ENCODE measurements at regions not wholly inside any gene's neighbourhood (a gene's known extent, or its start where the extent isn't known, plus 50 kb on each side); places are given as distances from the start of the nearest gene placed in this dataset.

DNA sequence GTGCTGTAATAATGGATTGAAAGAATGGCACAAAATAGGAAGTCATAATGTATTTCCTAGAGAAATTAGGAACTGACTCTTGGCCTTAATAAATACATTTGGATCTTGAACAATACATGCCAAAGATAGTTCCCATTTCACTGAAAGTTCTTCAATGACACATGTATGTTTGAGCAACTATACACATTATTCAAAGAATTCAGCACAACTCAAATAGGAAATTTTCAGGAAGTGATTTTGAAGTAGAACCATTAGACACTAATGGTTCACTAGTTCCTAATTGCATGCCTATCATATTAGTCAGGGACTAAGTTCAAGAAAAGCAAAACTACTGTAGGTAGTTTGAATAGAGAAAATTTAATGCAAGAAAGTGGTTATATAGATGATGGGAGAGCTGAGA, 404.7 kb downstream of the LMO4 start:
- no peak for DNase-seq

DNA sequence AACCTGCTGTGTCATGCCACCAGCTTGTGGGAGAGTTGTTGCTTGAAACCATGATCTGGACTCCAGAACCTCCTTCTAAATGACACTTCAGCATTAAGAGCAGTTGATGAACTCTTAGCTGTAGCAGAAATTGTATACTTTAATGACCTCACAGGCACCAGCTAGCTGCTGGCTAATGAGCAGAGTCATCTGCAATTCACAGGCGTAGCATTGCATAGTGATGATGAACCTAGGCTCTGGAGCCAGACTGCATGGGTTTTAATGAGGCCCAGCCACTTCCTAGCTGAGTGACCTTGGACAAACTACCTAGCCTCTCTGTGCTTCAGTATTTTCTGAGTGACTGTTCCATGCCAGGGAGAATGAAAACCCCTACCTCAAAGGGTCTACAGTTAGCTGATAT, 407.1 kb downstream of the LMO4 start:
- DNase-seq = no peak

DNA sequence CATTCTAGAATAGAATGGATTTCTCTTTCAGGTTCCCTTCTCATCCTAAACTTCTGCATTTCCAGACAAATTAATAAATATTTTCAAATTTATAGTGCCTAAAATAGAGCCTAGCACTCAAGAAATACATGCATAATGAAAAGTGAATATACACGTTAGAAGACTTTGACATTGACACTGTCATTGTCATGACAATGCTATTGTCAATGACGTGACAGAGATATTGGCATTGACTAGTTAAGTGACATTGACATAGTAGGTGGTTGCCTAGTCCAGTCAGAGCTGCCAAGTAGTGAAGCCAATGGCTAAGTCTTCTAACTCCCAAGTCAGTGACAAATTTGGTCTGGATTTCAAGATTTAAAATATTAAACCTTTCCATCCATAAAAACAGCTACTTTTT, 410.5 kb downstream of the LMO4 start:
- no peak for DNase-seq

DNA sequence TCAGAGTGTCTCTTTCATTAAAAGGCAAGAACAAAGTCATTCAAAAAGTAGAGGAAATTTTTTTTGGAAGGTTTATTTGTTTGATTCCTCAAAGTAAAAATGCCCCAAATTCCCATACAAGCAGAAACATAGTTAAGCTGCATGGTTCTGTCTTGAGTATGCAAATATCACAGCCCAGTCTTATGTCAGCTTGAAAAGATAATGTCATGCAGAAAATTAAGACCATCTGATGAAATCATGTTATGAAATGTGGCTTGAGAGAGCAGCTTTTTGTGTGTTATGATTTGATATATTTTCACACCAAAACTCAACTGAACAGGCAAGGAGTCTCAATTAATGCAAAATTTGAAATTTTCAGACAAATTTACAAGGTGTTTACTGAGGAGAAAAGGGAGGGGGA, 411.0 kb downstream of the LMO4 start:
- no peak for DNase-seq

DNA sequence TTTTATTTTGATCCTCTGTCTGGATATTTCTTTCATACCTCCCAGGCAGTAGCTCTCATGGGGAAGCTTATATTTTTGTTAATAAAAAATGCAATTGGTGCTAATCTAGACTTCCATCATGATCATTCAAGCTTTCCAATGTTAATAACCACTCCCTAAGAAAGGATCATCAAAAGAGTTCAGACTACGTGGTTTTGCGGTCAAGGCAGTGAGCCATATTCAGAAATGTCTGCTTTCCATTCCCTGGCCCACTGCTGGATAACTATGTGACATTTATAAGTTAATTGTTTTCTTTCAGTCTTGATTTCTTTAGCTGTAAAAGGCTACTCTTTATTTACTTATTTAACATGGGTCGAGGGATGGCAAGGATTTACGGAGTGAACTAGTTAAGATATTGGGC, 414.6 kb downstream of the LMO4 start:
- no peak for DNase-seq

DNA sequence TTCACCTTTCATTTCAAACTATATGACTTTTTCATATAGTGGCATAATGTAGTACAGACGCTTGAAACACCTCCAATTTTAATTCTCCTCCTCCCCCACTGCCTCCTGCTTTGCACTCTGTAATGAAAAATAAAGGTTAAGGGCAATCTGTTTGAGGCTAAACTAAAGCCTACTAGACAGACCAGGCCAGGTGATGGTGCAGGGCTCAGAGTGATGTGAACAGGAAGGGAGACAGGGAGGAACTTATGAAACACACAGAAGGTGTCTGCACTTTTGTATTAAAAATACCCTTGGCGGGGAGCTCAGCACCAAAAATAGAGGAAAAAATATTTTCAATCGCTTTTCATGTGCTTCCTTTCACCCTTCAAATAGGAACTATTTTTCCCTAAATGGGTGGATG, 415.4 kb downstream of the LMO4 start:
- DNase-seq = no peak

DNA sequence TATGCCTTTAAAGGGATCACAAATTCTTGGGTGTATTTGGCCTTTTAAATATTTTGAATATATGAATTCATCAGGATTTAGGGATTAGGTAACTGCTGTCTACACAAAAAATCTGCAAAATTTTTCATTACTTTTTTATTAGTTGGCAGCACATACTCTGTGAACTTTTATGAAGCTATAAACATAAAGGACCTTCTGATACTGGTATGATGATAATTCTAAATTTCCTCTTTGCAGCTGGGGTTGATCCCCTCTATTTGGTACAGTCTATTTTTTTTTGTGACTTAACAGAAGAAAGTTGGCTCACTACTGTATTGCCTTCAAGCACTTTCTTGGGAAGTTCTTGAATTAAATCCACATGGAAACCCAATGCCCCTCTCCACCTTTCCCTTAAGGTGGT, 416.1 kb downstream of the LMO4 start:
- DNase-seq = no peak

DNA sequence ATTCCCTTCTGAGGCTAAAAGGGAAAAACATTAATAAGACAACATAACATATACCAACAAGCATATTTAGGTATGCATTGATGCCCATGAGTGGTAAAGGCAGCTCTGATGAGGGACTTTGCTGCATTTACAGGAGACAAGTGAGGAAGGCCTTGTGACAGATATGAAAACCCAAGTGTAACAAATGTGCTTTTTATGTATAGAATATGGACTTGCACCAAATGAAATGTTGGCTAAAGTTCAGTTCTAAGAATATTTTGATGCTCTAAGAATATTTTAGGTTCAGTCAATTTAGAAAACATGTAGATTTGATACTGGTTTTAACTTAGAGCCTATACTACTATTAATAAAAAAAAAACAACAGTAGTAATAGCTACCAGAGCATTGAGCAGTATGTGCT, 424.7 kb downstream of the LMO4 start:
- DNase-seq = no peak

DNA sequence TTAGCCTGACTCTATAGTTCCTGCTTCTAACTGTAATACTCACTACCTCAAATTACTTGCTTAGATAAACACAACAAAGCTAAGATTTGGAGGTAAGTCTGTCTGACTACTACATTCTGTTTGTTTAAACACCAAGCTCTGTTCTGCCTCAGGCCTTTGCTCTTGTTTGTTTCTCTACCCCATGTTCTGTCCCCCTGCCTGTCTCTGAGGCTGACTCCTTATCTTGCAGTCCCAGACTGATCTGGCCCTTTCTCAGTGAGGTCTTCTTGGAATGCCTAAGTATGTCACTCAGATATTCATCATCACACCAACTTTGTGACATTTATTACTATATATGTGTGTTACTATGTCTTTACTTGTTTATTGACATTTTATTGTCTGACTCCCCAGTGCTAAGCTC, 425.5 kb downstream of the LMO4 start:
- DNase-seq = no peak

DNA sequence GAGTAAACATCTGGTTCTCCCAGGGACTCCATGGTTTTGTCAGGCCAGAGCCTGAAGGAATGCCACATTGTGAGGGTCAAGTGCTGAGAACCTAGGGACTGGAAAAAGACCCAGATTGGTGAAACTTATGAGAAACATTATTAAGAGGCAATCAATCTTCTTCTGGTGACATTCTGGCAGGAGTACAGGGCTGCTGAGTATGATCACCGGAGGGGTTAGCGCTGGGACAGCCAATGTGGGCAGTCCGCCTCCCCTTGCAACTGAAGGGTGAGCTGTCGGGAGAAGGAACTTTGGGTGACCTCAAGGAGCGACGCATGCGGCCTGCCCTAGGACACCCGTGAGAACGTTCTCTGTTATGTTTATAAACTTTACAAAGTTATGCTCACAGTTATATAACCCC, 429.0 kb downstream of the LMO4 start:
- no peak for DNase-seq

DNA sequence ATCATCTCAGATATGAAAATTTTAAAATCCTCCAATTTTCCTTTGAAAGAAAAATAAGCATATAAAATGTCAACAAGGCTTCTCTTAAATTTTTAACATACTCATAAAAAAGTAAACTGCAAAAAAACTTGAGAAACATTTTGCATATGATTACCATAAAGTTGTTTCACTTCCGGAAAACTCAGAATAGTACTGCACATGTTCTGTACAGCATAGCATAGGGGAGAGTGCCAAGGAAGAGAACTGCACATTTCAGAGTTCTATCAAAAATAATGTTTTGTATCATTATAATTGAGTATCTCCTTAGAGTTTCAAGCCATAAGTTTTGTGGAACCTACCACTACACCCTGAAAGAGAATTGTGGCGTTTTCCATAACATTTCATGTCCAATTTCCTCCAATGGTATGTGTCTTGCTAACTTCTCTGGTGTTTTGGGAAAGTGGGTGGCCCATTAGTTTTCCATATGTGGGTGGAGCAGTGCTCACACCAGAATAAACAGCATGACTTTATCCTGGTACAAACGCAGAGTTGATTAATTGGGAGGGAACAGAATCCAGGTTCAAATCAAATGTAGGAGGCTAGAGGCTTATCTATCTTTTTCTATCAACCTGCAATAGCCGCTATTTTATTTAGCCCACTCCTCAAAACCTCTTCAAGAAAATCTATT, 430.9 kb downstream of the LMO4 start:
- no peak for DNase-seq

DNA sequence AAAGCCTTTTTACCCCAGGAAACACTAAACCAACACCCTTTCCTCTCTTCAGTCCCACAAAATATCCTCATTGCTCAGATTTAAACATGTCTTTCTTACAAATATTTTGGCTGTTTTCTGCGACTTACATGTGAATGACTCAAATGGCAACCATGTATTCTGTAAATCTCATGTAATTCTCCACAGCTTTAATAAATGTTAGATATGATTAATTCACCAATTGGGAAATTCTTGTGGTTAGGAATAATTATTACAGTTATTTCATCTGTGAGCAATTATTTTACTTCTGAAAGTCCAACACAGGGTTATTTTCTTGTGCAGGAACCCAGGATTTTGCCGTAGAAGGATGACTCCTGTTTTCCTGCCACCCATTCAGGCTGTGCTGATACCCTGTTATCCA, 431.5 kb downstream of the LMO4 start:
- DNase-seq = no peak

DNA sequence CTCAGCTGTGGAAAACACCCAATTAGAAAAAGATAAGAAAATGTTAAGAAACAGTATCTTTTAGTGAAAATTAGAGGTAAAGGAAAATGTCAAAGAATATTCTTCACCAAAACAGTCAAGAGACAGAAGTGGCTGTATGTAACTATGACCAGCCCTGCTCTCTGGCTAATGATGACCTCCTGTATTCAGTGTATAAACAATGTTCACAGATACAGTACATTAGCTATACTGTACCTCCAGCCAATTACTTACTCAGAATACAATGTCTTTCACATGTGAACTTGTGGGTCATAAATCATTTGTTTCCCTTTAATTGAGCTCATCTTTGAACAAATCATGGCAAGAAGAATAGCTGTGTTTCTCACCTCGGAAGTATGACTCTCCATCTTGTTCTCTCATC, 432.0 kb downstream of the LMO4 start:
- DNase-seq = no peak

DNA sequence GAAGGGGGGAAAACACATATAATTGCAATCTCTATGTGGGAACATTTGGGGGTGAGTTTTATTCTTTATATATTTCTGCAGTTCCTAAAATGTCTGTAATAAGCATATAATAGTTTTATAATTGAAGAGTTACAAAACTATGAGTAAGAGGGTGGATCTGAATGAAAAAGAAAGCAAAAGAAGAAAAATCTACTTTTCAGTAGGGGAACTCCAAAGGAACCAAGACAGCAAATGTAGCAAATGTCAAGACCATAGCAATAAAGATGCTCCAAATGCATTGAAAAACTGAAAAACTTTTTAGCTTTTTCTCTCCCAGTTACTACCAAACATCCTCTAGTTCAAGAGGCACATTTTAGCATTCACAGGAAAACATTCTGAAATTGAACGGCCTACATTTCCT, 434.8 kb downstream of the LMO4 start:
- no peak for DNase-seq

DNA sequence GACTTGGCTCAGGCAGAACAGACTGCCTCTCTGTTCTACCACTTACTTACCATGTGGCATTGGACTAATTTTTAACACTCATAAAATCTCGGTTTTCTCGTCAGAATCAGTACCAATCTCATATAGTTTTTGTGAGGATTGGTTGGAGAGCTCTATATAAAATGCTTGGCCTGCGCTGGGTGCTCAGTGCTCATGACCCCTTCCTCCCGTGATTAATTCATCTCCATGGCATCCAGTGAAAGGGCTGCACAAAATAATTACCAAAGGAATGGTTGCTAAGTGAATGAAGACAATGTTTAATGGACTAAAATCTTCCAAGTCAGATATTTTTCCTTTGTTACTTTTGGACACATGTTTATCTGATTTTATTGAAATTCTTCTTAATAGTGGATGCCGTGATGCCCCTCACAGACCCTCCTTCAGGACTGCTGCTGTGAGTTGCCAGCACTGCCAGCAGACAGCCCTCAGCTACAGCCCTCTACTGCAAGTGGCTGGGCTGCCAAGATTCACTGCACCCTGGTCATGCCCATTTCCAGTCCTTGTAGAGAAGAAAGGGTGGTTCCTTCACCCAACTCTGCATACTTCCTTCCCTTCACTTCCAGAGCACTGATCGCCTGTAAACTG, 436.5 kb downstream of the LMO4 start:
- no peak for DNase-seq

DNA sequence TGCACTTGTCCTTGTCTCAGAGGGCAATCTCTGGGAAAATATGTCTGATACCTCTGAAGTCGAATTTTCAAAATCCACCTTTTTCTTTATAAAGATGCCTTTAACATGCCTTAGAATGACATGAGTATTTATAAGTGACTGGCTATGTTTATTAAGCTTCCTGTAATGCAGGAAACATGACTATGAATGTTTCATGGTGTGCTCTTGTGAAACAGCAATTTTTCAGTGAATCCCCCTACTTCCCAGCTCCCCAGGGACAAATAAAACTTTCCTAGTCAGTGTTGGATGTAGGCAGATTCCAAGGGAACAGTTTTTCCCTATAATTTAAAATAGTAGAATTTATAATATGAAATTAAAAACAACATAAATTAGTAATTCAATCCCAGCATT, 437.0 kb downstream of the LMO4 start:
- no peak for DNase-seq

DNA sequence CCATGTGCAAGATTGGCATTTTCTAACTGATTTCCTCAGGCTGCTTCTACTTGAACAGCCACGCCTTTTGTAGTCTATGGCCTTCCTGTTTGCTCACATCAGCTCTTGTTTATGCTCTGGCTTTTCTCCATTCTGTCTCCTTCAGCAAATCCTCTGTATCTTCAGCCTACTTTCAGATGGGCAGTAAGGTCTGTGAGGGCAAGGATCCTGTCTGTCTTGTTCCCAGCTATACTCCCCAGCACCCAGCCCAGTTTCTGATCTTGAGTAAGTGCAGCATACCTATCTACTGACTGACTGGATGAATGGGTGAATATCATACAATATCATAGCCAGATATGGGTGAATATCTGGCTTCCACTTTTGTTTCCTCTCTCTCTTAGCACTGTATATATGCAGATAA, 438.1 kb downstream of the LMO4 start:
- DNase-seq = no peak

DNA sequence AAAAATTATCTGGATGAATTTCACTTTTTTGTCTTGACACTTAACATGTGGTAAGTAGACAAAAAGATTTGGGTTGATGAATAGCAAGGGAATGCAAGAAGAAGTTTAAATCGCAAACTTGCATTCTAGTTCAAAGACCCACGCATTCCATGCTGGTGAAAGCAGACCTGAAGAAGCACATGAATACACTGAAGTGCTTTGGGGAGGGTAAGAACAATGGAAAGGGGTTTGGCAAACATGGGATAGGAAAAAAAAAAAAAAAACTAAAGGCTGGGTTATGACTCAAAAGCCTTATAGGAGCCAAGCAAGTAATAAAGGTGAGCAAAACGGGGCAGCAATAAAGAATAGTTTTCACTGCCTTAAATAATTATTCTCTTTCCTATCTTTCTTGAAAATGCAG, 450.2 kb downstream of the LMO4 start:
- no peak for DNase-seq

DNA sequence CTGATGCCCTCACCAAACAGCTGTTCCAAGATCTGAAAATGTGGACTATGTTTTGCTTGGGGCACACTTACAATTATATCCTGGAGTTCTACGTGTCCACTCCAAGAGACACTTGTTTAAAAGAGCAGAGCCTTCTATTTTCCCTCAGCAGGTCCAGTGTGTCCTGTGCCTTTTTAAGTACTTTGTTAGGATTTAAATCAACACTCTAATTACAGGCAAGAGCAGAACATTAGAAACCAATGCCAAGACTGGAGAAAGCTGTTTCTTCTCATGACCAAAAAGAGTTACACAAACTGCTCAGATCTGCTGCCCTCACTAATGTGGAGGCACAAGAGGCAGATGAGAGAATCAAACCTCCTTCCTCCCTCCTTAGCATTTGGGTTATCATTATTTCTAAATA, 452.9 kb downstream of the LMO4 start:
- DNase-seq = no peak

DNA sequence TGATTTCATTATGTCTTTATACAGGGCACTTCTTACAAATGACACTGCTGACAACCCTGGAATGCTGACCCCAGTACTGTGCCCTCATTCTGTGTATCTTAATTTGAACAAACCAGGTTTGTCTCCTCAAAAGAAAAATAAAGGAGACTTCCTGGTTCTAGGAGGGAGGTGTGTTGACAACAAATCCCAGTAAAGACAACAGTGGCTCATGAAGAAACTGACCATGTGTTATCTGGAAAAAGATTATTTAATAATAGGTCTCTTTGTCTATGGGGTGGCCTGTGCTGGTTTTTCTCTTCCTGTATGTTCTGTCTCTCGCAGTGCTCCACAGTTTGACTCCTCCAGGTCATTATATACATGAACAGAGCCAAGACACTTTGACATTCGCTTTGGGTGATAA, 454.6 kb downstream of the LMO4 start:
- no peak for DNase-seq

DNA sequence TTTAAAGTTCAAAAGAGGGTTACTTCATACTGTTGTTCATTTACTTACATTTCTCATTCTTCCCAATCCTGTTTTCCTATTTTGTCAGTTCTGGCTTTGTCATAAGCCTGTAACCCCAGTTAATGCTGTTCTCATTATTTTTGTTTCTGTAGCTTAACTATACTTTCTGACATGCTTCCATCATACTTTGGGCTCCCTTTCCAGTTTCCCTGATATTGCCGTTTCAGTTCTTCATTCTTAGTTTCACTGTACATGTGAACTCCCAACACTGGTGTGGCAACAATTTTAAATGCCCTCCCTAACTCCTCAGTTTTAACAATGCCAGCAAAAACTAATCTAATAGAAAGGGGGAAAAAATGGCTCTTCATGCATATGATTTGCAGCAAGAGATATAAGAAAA, 456.7 kb downstream of the LMO4 start:
- DNase-seq = no peak

DNA sequence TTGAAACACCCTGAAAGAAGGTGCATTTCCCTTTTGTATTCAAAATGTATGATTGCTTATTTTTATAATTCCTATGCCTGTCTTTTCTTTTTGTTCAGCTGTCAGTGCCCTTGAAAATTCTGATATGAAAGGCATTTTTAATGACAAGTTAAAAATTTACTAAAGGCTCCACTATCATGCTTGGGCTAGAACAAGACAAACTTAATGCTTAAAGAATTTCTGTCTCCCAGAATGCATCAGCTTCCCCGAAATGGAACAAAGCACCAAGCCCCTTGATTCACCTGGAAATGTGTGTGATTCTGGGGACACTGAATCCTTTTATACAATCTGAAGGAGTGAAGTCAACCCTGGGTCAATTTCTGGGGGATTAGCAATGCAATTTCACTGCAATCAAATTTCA, 457.5 kb downstream of the LMO4 start:
- DNase-seq = no peak

DNA sequence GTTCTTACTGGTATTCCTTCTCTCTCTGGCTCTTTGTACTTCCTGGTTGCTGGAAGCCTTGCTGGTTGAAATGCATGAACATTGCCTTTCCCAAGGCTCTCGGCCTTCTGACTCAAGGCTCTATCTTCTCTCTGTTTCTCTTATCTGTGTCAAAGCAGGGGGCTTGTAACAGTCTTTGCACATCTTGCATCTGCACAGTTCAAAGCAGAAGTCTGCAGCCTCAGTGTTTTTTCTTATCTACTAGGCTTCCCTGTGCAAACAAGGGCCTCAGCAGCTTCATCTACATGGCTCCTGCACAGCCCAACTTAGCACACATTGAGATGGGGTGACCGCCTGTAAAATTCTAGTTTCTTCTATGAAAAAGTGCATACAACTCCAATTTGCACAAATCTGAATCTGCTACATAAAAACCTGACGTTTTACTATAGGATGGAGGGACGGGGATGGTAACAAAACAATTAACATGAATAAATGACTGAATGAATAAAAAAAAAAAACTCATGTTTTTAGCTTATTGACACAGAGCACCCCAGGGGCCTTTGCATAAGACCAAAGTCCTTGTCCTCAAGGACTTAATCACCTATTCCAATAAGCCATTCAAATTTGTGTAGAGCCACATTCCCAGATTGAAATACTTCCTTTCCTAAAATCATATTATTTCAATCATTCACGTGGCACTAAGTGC, 458.3 kb downstream of the LMO4 start:
- no peak for DNase-seq

DNA sequence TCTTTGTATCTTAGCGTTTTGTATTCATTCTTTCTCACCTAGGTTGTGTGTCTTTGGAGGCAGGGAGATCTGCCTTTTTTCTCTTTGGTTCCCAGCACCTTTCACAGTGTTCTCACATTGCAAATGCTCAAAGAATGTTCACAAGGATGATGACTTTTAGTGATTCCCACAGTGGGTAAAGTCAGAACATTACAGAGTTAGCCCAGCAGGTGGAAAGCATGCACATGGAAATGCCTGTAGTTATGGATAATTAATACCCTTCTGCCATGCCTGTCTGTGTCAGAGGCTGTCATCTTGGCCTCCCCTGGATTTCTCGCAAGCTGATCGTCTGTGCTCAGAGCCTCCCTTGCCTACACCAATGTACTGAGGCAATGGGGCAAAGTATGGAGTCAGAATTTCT, 458.9 kb downstream of the LMO4 start:
- DNase-seq = no peak

DNA sequence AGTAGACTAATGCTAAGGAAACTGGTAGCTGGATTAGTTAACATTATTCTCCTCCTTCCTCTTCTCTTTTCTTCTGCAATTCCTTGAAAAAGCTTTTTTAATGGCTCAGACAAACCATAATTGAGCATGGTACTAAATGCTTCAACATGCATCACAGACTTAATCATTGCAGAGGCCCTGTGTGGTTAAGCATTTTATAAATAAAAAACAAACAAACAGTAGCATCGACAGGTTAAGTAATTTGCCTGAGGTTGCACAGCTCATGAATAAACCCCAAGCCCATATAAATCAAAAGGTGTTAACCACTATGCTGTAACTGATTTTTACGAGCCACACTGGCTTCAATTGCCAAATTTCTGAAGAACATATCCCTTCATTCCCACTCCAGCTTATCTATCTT, 462.1 kb downstream of the LMO4 start:
- DNase-seq = no peak

Measured in NCI-H446 treated with DMSO at 0.1 percent for 48 hours (cell line).